ENCODE measurements at regions not wholly inside any gene's neighbourhood (a gene's known extent, or its start where the extent isn't known, plus 50 kb on each side); places are given as distances from the start of the nearest gene placed in this dataset.

DNA sequence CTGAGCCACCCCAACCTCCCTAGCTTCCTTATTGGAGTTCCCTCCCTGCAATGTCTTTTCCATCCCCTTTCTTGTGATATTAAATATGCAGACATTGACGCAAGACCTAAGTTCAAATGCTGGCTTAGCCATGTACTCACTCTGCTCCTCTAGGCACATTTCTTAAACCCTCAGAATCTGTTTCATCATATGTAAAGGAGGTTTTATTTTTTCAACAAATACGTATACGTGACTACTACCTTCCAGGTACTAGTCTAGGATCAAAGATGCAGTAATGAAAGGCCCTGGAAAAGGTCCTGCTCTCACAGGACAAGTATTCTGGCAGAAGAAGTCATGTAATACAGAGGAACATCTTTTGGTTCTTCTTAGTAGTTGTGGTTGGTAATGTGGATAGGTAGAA lies 98.6 kb downstream of the SIPA1L2 start:
- no peak for DNase-seq
- in situ Hi-C loops (cut with MboI; ENCODE audit: low pct_unique_long_range_greater_than_20kb, low sequenced_read_pairs) = no loop called here

DNA sequence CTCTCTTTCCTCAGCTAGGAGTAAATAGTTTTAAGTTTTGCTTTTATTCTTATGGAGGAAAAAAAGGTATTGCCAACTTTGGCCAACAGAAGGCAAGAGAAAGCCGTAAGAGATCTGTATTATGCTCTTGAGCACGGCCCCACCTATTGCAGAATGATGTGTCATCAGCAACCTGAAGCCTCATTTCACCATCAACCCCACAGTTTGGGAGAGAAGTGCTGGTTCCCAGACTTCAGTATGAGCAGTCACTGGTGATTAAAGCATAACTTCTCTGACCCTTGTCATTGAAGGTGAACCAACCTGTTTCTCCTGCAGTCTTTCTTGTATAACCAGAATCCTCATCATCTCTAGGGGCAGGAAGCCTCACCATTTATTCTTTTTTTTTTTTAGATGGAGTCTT lies 100.2 kb downstream of the SIPA1L2 start:
- no peak for DNase-seq
- in situ Hi-C loops (cut with MboI; ENCODE audit: low pct_unique_long_range_greater_than_20kb, low sequenced_read_pairs) = no loop called here

DNA sequence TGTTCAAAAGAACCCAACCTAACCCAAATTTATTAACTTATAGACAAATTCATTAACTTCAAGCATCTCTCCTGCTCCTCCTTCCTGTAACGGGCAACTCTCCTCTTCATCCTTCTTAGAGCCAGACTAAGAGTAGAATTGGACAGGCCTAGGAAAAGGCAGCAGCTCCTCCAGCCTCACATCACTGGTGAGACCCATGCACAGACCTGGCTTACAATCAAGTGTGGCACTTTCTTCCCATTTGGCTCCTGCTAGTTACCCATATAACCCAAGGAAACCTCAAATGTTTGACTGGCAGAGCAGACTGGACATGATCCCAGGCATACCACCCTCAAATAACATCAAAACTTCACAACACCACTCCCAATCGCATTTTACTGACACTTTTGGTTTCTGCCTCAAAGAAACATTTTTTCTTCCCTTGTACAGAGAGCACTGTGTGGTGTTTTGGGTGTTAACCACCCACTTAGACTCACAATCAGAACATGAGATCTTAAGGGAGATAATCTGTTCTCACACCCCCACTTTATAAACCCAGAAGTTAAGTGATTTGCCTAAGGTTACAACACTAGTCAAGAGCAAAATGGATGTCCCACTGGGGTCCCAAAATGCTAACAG lies 101.4 kb downstream of the SIPA1L2 start:
- no peak for DNase-seq
- in situ Hi-C loops (cut with MboI; ENCODE audit: low pct_unique_long_range_greater_than_20kb, low sequenced_read_pairs) = no loop called here

DNA sequence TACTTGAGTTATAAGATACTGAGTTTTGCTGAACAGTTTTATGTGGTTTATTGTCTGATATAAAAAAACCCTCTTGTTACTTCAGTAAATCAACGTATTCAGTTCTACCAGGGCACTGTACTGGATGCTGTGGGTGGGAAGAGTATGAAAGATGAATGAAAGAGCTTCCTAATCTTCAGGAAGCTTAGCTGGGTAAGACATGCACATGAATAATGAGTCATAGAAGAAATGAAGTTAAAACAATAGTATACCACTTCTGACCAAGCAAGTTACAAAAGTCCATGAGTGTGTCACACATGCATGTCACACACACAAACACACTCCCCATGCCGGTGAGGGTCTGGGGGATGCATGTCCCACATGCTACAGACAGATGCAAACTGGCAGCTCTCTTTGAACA lies 105.9 kb downstream of the SIPA1L2 start:
- no peak for DNase-seq
- in situ Hi-C loops (cut with MboI; ENCODE audit: low pct_unique_long_range_greater_than_20kb, low sequenced_read_pairs) = no loop called here

DNA sequence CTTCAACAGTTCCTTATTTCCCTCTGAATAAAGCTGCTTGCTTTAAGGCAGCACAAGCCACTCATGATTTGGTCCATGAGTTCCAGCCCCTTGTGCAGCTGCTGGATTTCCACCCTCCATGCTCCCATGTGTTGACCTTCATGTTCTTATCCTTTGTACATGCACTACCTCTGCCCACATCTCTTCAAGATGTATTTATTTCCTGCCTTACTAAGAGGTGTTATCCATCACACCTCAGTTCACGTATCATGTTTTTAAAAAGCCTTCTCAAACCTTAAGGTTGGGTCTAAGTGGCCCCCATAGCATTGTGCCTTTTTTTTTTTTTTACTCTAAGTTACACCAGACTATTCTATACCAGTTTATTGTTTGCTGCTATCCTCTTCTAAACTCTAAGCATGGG lies 107.7 kb downstream of the SIPA1L2 start:
- DNase-seq = no peak
- in situ Hi-C loops (cut with MboI; ENCODE audit: low pct_unique_long_range_greater_than_20kb, low sequenced_read_pairs) = no loop called here

DNA sequence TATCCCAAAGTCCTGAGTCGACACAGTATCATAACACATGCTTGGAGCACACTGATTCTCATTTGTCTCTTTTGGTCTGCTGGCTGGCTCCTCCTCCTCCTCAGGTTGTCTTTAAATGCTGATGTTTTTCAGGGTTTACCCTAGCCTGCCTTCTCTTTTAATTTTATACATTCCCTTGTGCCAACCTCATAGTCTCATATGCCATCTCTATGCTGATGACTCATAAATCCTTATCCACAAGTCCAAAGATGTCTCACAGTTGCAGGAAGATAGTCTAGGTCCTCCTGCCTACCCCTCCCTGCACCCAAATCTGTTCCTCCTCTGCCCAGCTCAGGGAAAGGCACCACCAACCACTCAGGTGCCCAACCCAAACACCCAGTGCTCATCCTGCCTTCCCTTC lies 108.3 kb downstream of the SIPA1L2 start:
- in situ Hi-C loops (cut with MboI; ENCODE audit: low pct_unique_long_range_greater_than_20kb, low sequenced_read_pairs) = no loop called here
- no peak for DNase-seq

DNA sequence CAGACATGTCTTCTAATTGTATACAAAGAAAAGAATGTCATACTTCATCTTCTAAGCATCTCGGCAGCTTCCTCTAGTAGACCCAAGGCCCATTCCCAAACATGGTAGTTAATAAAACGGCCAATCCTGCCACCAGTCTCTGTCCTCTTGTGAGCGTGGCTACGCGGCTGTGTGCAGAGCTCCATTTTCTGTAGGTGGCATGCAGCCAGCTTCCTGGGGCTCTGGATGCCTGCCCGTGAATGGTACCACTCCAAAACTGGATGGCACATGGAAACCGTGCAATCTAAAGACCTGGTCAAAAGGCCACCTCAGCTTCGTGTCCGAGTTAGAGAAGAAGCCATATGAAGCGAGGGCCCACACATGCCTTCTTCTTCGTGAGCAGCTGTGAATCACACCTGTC lies 110.7 kb downstream of the SIPA1L2 start:
- in situ Hi-C loops (cut with MboI; ENCODE audit: low pct_unique_long_range_greater_than_20kb, low sequenced_read_pairs) = no loop called here
- DNase-seq = no peak

DNA sequence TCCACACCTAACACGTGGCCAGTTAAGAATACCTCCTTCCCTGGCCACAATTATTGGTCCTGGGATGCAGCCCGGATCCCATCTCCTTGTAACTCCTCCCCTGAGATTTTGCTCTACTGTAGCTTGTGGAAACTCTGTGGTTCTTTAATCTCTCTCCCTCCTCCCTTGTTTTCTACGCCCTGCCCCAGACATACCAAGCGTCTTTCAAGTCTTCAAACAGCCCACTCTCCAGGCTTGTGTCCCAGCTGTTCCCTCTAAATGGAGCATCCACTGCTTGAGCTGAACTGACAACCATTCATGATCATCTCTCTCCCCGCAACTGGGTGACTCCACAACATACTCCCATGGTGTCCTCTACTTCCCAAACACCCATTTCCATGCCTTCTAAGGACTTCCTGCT lies 111.6 kb downstream of the SIPA1L2 start:
- in situ Hi-C loops (cut with MboI; ENCODE audit: low pct_unique_long_range_greater_than_20kb, low sequenced_read_pairs) = no loop called here
- no peak for DNase-seq

DNA sequence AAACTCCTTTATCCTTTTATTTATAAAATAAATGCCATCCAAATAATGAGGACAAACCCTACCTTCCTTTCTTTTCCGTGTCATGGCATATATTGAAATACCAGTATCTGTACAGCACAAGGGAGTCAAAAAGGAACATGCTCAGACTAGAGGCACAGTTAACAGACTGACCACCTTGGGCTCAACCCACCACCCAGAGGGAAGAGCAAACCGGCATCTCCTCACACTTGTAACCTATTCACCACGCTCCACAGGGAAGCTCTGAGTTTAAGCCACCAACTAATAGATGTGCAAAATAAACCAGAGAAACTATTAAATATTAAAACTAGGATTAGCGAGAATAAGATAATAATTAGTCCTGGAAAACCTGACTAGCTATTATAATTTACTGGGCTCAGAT lies 112.7 kb downstream of the SIPA1L2 start:
- in situ Hi-C loops (cut with MboI; ENCODE audit: low pct_unique_long_range_greater_than_20kb, low sequenced_read_pairs) = no loop called here
- no peak for DNase-seq

DNA sequence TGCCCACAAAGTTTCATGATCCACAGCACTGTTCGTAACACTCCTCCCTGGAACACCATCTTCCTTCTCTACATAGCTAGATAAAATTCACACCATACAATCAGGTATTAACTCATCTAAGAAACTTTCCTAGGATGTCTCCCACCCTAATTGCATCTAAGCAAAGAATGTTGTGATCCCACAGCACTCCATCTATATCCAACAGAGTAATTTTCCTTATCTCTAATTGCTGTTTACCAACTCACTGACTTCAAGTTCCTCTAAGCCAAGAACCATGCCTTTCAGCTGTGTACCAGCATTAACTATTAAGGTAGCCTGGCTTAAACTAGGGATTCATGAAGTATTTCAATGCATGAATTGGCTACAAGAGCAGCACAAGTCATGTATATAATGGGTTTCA lies 114.2 kb downstream of the SIPA1L2 start:
- no peak for DNase-seq
- in situ Hi-C loops (cut with MboI; ENCODE audit: low pct_unique_long_range_greater_than_20kb, low sequenced_read_pairs) = no loop called here

DNA sequence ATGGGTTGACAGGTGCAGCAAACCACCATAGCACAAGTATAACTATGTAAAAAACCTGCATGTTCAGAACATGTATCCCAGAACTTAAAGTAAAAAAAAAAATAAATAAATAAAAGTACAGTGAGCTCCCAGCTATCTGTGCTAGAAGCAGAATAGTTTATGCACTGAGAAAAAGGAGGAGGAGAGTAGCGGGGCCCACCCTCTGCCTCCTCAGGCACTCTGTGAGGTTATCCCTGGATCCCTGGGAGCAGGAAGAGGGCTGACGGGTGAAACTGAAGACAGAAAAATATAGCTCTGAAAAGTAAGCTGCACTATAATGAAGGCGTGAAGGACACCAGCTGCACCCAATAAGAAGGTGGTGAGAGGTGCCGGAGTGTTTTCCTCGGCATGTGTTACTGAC lies 117.2 kb downstream of the SIPA1L2 start:
- in situ Hi-C loops (cut with MboI; ENCODE audit: low pct_unique_long_range_greater_than_20kb, low sequenced_read_pairs) = no loop called here
- DNase-seq = no peak

DNA sequence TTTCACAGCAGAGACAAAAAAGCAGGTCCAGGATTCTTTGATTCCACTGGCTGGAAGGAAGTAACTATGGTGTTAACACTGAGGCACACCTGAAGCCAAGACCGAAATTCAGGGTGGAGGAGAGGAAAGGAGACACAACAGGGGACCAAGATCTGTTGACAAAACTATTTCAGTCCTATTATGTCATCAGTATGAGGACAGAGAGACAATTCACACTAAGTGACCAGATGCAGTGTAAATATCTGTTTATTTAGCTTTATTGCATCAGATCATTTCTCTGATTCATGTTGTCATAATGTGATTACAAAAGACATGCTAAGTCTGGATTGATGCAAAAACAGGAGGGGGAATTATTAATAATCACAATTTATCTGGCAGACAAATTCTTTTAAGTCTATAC lies 118.8 kb downstream of the SIPA1L2 start:
- in situ Hi-C loops (cut with MboI; ENCODE audit: low pct_unique_long_range_greater_than_20kb, low sequenced_read_pairs) = no loop called here
- no peak for DNase-seq

DNA sequence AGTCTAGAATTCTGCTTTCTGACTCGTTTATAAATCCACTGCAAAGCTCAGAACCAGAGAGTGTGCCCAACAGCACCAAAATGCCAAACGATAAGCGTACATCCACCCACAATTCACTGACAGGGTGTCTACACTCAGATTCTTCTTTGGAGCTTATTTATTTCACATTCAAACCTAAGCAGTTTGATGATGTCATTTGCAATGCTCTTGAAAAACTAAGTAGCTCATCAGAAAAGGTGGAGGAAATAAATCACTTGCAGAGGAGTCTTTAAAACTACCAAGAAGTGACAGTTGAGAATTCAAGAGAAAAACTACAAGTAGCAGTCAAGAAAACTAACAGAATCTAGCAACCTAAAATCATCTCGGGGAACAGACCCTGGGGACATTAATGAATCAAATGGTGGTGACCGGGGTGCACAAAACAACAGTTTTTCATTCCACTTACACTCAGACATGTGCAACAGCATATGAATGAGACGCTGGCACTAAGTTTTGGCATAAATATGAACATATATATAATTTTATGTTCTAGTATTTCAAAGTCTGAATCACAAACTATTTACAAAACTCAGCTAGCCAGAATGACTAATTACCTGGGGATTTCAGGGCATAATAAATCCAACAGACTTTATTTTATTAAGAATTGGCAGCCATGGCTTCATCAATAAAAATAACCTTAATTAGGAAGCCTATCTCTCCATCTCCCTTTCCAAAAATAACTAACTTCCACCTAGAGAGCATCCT lies 119.4 kb downstream of the SIPA1L2 start:
- in situ Hi-C loops (cut with MboI; ENCODE audit: low pct_unique_long_range_greater_than_20kb, low sequenced_read_pairs) = no loop called here
- no peak for DNase-seq

DNA sequence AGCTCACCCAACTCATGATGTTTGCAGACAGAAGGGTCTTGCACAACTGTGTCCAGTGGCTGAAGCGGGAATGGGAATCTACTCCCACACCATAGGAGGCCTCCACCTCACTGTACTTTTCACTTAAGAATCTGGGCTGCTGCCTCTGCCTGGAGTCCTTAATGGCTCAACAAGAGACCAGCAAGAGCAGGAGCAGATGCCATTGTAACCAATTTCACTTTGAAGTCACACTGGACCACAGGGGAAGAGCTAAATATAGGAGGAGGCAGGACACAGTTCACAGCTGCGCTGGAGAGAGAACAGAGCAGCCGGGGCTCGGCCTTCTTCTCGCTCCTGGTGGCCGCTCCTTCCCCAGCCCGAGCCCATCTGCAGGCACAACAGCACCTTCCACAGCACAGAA lies 120.4 kb downstream of the SIPA1L2 start:
- DNase-seq = no peak
- in situ Hi-C loops (cut with MboI; ENCODE audit: low pct_unique_long_range_greater_than_20kb, low sequenced_read_pairs) = no loop called here

DNA sequence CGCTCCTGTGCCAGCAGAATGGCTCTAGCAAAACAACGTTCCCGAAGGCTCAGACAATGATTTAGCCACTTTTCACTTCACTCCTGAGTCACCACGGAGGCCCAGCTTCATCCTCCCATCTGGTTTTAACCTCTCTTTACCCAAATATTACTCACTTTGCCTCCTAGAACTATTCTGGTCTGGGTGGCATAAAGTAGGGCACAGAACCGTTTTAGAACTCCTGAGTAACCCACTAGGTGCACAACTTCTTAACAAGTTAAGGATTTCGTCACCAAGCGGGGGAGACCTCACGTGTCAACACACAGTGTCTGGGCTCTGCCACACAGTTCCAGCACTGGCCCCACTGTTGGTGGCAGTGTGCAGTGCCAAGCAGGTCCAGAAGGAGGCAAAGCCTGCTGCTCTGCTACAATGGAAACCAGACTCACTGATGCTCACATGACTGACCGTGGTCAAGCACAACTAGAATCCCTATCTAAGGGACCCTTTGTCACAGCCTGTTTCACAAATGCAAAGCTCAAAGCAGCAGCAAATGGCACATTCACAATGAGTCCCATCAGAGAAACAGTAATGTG lies 121.7 kb downstream of the SIPA1L2 start:
- no peak for DNase-seq
- in situ Hi-C loops (cut with MboI; ENCODE audit: low pct_unique_long_range_greater_than_20kb, low sequenced_read_pairs) = no loop called here

DNA sequence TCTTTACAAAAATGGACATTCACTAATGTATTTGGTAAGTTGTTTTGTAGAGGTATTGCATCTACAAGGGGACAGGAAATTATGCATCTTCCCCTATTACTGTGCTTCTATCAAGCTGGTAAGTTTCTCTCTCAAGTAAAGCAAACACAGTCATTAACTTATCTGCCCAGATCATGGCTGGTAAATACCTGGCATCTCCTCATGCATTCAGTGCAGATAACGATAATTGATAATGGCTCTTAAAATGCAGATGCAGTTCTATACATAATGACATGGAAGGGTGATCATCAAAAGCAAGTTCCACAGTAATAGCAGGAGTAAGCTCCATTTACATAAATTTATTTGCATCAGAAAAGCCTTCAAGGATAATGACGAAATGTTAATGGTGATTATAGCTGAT lies 122.4 kb downstream of the SIPA1L2 start:
- no peak for DNase-seq
- in situ Hi-C loops (cut with MboI; ENCODE audit: low pct_unique_long_range_greater_than_20kb, low sequenced_read_pairs) = no loop called here

DNA sequence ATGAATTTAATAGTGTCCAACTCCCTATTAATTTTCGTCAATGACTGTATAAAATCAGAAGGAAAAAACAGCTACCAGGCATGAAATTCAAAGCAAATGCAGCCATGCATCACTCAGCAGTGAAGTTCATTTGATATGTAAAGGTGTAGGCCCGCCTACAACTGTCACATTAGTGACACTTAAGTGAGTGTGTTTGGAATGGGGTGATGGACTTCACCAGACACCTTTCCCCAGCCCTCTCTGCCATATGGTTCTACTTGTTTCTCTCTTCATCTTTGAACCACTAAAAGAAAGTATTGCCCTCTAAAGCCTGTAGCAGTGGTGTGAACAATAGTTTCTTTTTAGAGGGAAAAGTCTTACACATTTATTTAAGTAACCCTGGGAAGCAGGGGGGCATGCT lies 124.0 kb downstream of the SIPA1L2 start:
- in situ Hi-C loops (cut with MboI; ENCODE audit: low pct_unique_long_range_greater_than_20kb, low sequenced_read_pairs) = no loop called here
- no peak for DNase-seq

DNA sequence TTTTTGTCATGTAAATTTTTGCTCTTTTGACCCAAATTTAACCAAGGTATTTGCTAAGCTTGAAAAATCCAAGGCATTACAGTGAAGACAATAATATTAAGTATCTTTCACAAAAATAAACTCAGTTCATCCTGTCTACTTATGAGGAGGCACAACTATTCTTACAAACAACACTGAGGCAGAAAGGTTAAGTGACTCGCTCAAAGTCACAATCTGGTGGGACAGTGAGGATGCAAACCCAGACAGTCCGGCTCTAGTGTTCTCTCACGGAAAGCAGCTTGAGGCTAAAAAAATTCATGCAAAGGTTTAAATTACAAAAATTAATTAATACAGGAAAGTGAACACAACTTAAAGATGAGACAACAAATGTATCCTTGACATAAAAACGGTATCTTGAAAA lies 125.3 kb downstream of the SIPA1L2 start:
- in situ Hi-C loops (cut with MboI; ENCODE audit: low pct_unique_long_range_greater_than_20kb, low sequenced_read_pairs) = no loop called here
- no peak for DNase-seq

DNA sequence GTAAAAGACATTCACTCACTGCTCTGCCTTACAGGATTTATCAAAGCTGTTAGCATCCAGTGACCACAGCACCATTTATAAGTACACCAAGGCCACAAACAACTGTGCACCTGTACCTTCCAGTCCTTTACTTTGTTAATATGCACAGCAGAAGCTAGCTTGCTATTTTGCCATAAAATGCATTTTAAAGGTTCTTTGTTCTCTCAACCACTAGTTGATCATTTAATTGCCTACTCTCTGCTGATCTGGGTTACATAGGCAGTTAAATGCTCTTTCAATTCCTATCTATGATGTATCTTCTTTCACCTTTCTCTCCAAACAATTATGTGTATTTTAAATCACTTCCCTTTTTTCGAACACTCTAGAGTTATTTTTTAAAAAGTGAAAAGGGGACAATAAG lies 126.4 kb downstream of the SIPA1L2 start:
- DNase-seq = no peak
- in situ Hi-C loops (cut with MboI; ENCODE audit: low pct_unique_long_range_greater_than_20kb, low sequenced_read_pairs) = no loop called here

DNA sequence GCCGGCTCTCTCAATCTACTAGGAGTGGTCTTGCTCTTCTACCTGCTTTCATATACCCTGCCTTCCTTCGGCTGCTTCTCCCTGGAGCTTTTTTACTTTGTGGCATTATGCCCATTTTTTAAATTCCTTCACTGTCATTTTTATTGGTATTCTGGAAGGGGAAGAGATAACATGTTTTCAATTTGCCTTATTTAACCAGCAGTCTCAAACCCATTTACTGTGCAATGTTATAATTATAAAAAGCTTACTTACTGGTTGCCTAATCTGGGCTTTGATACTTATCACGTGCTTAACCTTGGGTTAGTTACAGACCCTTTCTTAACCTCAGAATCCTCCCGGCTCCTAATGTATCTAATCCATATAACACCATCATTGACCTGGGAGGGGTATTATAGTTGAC lies 128.1 kb downstream of the SIPA1L2 start:
- in situ Hi-C loops (cut with MboI; ENCODE audit: low pct_unique_long_range_greater_than_20kb, low sequenced_read_pairs) = no loop called here
- DNase-seq = no peak

DNA sequence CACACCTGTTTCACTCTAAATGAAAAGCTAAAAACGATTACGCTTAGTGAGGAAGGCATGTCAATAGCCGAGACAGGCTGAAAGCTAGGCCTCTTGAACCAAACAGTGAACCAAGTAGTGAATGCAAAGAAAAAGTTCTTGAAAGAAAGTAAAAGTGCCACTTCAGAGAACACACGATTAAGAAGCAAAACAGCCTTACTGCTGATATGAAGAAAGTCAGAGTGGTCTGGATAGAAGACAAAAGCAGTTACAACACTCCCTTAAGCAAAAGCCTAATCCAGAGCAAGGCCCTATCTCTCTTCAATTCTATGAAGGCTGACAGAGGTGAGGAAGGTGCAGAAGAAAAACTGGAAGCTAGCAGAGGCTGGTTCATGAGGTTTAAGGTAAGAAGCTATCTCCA lies 130.7 kb downstream of the SIPA1L2 start:
- no peak for DNase-seq
- in situ Hi-C loops (cut with MboI; ENCODE audit: low pct_unique_long_range_greater_than_20kb, low sequenced_read_pairs) = no loop called here

All from KBM-7 (cell line).